ENCODE measurements at regions not wholly inside any gene's neighbourhood (a gene's known extent, or its start where the extent isn't known, plus 50 kb on each side); places are given as distances from the start of the nearest gene placed in this dataset.
"Not testable (repeated sequence)": the region's sequence is repeated elsewhere in the genome, so short reads cannot be mapped to it uniquely, and the experiment has no call there.

- H3K27me3 ChIP-seq (ENCODE audit: control insufficient read depth, insufficient read depth, low read length); H3K9ac ChIP-seq; H3K9me3 ChIP-seq (ENCODE audit: control insufficient read depth, low read length); H3K4me3 ChIP-seq (ENCODE audit: low read depth, low read length); H3K4me1 ChIP-seq; H3K27ac ChIP-seq; H3K36me3 ChIP-seq (ENCODE audit: control insufficient read depth, insufficient read depth, low read length); H3K79me2 ChIP-seq; H3K4me2 ChIP-seq (ENCODE audit: low read length); H2AFZ ChIP-seq: not testable (repeated sequence)
Observed at GRCh38 chr1:224038832-224039231, 75.1 kb upstream of the FBXO28 start.

GRCh38 chr1:224037362-224037761 lies 76.5 kb upstream of the FBXO28 start:
- not testable (repeated sequence) for H2AFZ ChIP-seq; H3K27ac ChIP-seq; H3K9me3 ChIP-seq (ENCODE audit: control insufficient read depth, low read length); H3K27me3 ChIP-seq (ENCODE audit: control insufficient read depth, insufficient read depth, low read length); H3K36me3 ChIP-seq (ENCODE audit: control insufficient read depth, insufficient read depth, low read length); H3K4me2 ChIP-seq (ENCODE audit: low read length); H3K4me3 ChIP-seq (ENCODE audit: low read depth, low read length); H3K79me2 ChIP-seq; H3K4me1 ChIP-seq; H3K9ac ChIP-seq

- H3K27me3 ChIP-seq (ENCODE audit: control insufficient read depth, insufficient read depth, low read length); H3K4me1 ChIP-seq; H3K9ac ChIP-seq; H3K4me3 ChIP-seq (ENCODE audit: low read depth, low read length); H3K79me2 ChIP-seq; H3K27ac ChIP-seq; H2AFZ ChIP-seq; H3K36me3 ChIP-seq (ENCODE audit: control insufficient read depth, insufficient read depth, low read length); H3K4me2 ChIP-seq (ENCODE audit: low read length); H3K9me3 ChIP-seq (ENCODE audit: control insufficient read depth, low read length): not testable (repeated sequence)
Observed at GRCh38 chr1:224032608-224033276, 81.2 kb upstream of the FBXO28 start.

- not testable (repeated sequence) for H3K4me3 ChIP-seq (ENCODE audit: low read depth, low read length); H3K4me2 ChIP-seq (ENCODE audit: low read length); H3K27me3 ChIP-seq (ENCODE audit: control insufficient read depth, insufficient read depth, low read length); H3K36me3 ChIP-seq (ENCODE audit: control insufficient read depth, insufficient read depth, low read length); H2AFZ ChIP-seq; H3K79me2 ChIP-seq; H3K4me1 ChIP-seq; H3K9ac ChIP-seq; H3K9me3 ChIP-seq (ENCODE audit: control insufficient read depth, low read length); H3K27ac ChIP-seq
Observed at GRCh38 chr1:224031986-224032385, 81.9 kb upstream of the FBXO28 start.

- H3K27ac ChIP-seq; H2AFZ ChIP-seq; H3K9ac ChIP-seq; H3K9me3 ChIP-seq (ENCODE audit: control insufficient read depth, low read length); H3K79me2 ChIP-seq; H3K4me1 ChIP-seq; H3K4me3 ChIP-seq (ENCODE audit: low read depth, low read length); H3K4me2 ChIP-seq (ENCODE audit: low read length); H3K36me3 ChIP-seq (ENCODE audit: control insufficient read depth, insufficient read depth, low read length); H3K27me3 ChIP-seq (ENCODE audit: control insufficient read depth, insufficient read depth, low read length): not testable (repeated sequence)
Observed at GRCh38 chr1:224030257-224030656, 83.7 kb upstream of the FBXO28 start.

GRCh38 chr1:224029286-224030025 lies 84.5 kb upstream of the FBXO28 start:
- not testable (repeated sequence) for H3K27ac ChIP-seq, H3K79me2 ChIP-seq

GRCh38 chr1:224028802-224029201 lies 85.1 kb upstream of the FBXO28 start:
- not testable (repeated sequence) for H3K36me3 ChIP-seq (ENCODE audit: control insufficient read depth, insufficient read depth, low read length); H3K27ac ChIP-seq; H3K27me3 ChIP-seq (ENCODE audit: control insufficient read depth, insufficient read depth, low read length); H3K9ac ChIP-seq; H3K4me1 ChIP-seq; H3K4me2 ChIP-seq (ENCODE audit: low read length); H2AFZ ChIP-seq; H3K4me3 ChIP-seq (ENCODE audit: low read depth, low read length); H3K9me3 ChIP-seq (ENCODE audit: control insufficient read depth, low read length); H3K79me2 ChIP-seq

More at GRCh38 chr1:224029286-224030025, 84.5 kb upstream of the FBXO28 start:
- H3K9me3 ChIP-seq (ENCODE audit: control insufficient read depth, low read length); H3K9ac ChIP-seq; H3K4me3 ChIP-seq (ENCODE audit: low read depth, low read length); H2AFZ ChIP-seq; H3K4me1 ChIP-seq; H3K36me3 ChIP-seq (ENCODE audit: control insufficient read depth, insufficient read depth, low read length); H3K27me3 ChIP-seq (ENCODE audit: control insufficient read depth, insufficient read depth, low read length); H3K4me2 ChIP-seq (ENCODE audit: low read length): not testable (repeated sequence)

- not testable (repeated sequence) for H3K27ac ChIP-seq; H2AFZ ChIP-seq; H3K79me2 ChIP-seq; H3K9ac ChIP-seq; H3K36me3 ChIP-seq (ENCODE audit: control insufficient read depth, insufficient read depth, low read length); H3K4me2 ChIP-seq (ENCODE audit: low read length); H3K4me3 ChIP-seq (ENCODE audit: low read depth, low read length); H3K4me1 ChIP-seq; H3K27me3 ChIP-seq (ENCODE audit: control insufficient read depth, insufficient read depth, low read length); H3K9me3 ChIP-seq (ENCODE audit: control insufficient read depth, low read length)
Observed at GRCh38 chr1:224023122-224023521, 90.8 kb upstream of the FBXO28 start.

GRCh38 chr1:224022249-224022970 lies 91.5 kb upstream of the FBXO28 start:
- not testable (repeated sequence) for H3K27ac ChIP-seq, H3K4me1 ChIP-seq

GRCh38 chr1:224019866-224020265 lies 94.0 kb upstream of the FBXO28 start:
- H3K9me3 ChIP-seq (ENCODE audit: control insufficient read depth, low read length); H2AFZ ChIP-seq; H3K4me2 ChIP-seq (ENCODE audit: low read length); H3K27ac ChIP-seq; H3K27me3 ChIP-seq (ENCODE audit: control insufficient read depth, insufficient read depth, low read length); H3K4me1 ChIP-seq; H3K79me2 ChIP-seq; H3K9ac ChIP-seq; H3K36me3 ChIP-seq (ENCODE audit: control insufficient read depth, insufficient read depth, low read length); H3K4me3 ChIP-seq (ENCODE audit: low read depth, low read length): not testable (repeated sequence)

More at GRCh38 chr1:224022249-224022970, 91.5 kb upstream of the FBXO28 start:
- not testable (repeated sequence) for H3K36me3 ChIP-seq (ENCODE audit: control insufficient read depth, insufficient read depth, low read length); H2AFZ ChIP-seq; H3K9ac ChIP-seq; H3K9me3 ChIP-seq (ENCODE audit: control insufficient read depth, low read length); H3K79me2 ChIP-seq; H3K4me2 ChIP-seq (ENCODE audit: low read length); H3K4me3 ChIP-seq (ENCODE audit: low read depth, low read length); H3K27me3 ChIP-seq (ENCODE audit: control insufficient read depth, insufficient read depth, low read length)

GRCh38 chr1:224015782-224016181 lies 98.1 kb upstream of the FBXO28 start:
- H3K9me3 ChIP-seq (ENCODE audit: control insufficient read depth, low read length); H3K4me3 ChIP-seq (ENCODE audit: low read depth, low read length); H3K4me1 ChIP-seq; H3K9ac ChIP-seq; H3K36me3 ChIP-seq (ENCODE audit: control insufficient read depth, insufficient read depth, low read length); H3K27ac ChIP-seq; H3K27me3 ChIP-seq (ENCODE audit: control insufficient read depth, insufficient read depth, low read length); H3K4me2 ChIP-seq (ENCODE audit: low read length); H3K79me2 ChIP-seq; H2AFZ ChIP-seq: not testable (repeated sequence)
